Panc1 (cell line): ENCODE measurements at regions not wholly inside any gene's neighbourhood (a gene's known extent, or its start where the extent isn't known, plus 50 kb on each side); places are given as distances from the start of the nearest gene placed in this dataset.

Source experiments
- CTCF ChIP-seq: fragments of 450-650 bp; IDR thresholded peaks from 2 replicates; pipeline ENCODE4 v1.5.1; 2017; ENCODE audit warnings: mild to moderate bottlenecking
- SIN3A ChIP-seq: IDR thresholded peaks from 2 replicates; pipeline ENCODE4 v1.6.1; 2012; ENCODE audit warnings: low read depth, mild to moderate bottlenecking, low read length, moderate library complexity, borderline replicate concordance; ENCODE audit not compliant: insufficient read depth

GRCh38 chr17:11138023-11138422 is 103.0 kb upstream of the SHISA6 start:
- TF ChIP-seq SIN3A = no peak
- no peak for TF ChIP-seq CTCF
